GM12878 (cell line): ENCODE measurements at regions not wholly inside any gene's neighbourhood (a gene's known extent, or its start where the extent isn't known, plus 50 kb on each side); places are given as distances from the start of the nearest gene placed in this dataset.

ENCODE experiments used
- ATAC-seq: fragments of 200-7000 bp; cut with Tn5 transposase; 3 replicates; pipeline ENCODE4 v1.9.1; 2020; ENCODE audit warnings: mild to moderate bottlenecking, moderate library complexity
- BruUV-seq: library from RNA; stranded (reverse); fragments of 400-500 nt; replicated peaks from 2 replicates; lab custom pipeline; 2021; lab: Mats Ljungman, UMichigan
- CTCF ChIA-PET: fragments of 300-600 bp; sonication (Branson Sonifier 250); formaldehyde crosslinking; extraction: SDS; loops from one replicate; lab custom pipeline; 2021; ENCODE audit warnings: inconsistent platforms; lab: Yijun Ruan, JAX
- POLR2A ChIA-PET: fragments of 350-600 bp; formaldehyde crosslinking; extraction: SDS; loops from one replicate; lab custom pipeline; 2021; ENCODE audit warnings: inconsistent platforms; lab: Charles Lee
- RAD21 ChIA-PET: fragments of 300-600 bp; sonication (Branson Sonifier 250); formaldehyde crosslinking; loops from one replicate; lab custom pipeline; 2023; ENCODE audit warnings: antibody characterized with exemption; ENCODE audit not compliant: unreplicated experiment; lab: Charles Lee
- SMC1A ChIA-PET: fragments of 300-600 bp; sonication (Branson Sonifier 250); formaldehyde crosslinking; loops from one replicate; lab custom pipeline; 2023; ENCODE audit not compliant: unreplicated experiment, uncharacterized antibody; lab: Charles Lee
- DNase-seq: peaks from one replicate; pipeline ENCODE4 v3.0.0-alpha.2; 2011; ENCODE audit warnings: low read depth, low spot score
- FAIRE-seq: peaks from 3 replicates; lab custom pipeline; 2011; peaks lifted over from hg19 to GRCh38; lab: Jason Lieb, UNC
- H2AFZ ChIP-seq: 2 replicates; pipeline ENCODE4 v1.6.0; 2011; ENCODE audit warnings: low read depth, low read length, control low read depth; ENCODE audit not compliant: control insufficient read depth
- H3K27ac ChIP-seq: 2 replicates; pipeline ENCODE4 v1.5.1; 2011; ENCODE audit warnings: control low read depth; ENCODE audit not compliant: control insufficient read depth, insufficient read depth
- H3K27me3 ChIP-seq, 2 experiments: replicated peaks in 1 of 2; 2 replicates each; pipeline versions ENCODE4 v1.6.0 to v1.6.1; 2011; ENCODE audit warnings: low read length in 1 of 2; ENCODE audit not compliant: control insufficient read depth in 2 of 2, insufficient read depth in 2 of 2
- H3K36me3 ChIP-seq, 2 experiments: 2 replicates each; pipeline ENCODE4 v1.5.1; 2011; ENCODE audit warnings: low read length in 1 of 2; ENCODE audit not compliant: control insufficient read depth in 2 of 2, insufficient read depth in 2 of 2
- H3K4me1 ChIP-seq: 2 replicates; pipeline ENCODE4 v1.6.1; 2011; ENCODE audit warnings: mild to moderate bottlenecking, low read length, moderate library complexity, mixed read lengths; ENCODE audit not compliant: control insufficient read depth, insufficient read depth
- H3K4me2 ChIP-seq: 2 replicates; pipeline ENCODE4 v1.6.0; 2011; ENCODE audit warnings: control low read depth; ENCODE audit not compliant: control insufficient read depth, insufficient read depth
- H3K4me3 ChIP-seq: fragments of 200-600 bp; sonication (generic); 2 replicates; pipeline ENCODE4 v1.5.1; 2016
- H3K79me2 ChIP-seq: 2 replicates; pipeline ENCODE4 v1.6.0; 2011; ENCODE audit warnings: low read length; ENCODE audit not compliant: control insufficient read depth, insufficient read depth
- H3K9ac ChIP-seq: 2 replicates; pipeline ENCODE4 v1.8.0; 2011; ENCODE audit warnings: low read length, control low read depth, mixed read lengths; ENCODE audit not compliant: control insufficient read depth, insufficient read depth
- H3K9me3 ChIP-seq: replicated peaks from 3 replicates; pipeline ENCODE4 v1.5.1; 2011; ENCODE audit warnings: mild to moderate bottlenecking, low read length; ENCODE audit not compliant: control insufficient read depth, insufficient read depth
- H4K20me1 ChIP-seq: 2 replicates; pipeline ENCODE4 v1.6.0; 2011; ENCODE audit not compliant: control insufficient read depth, insufficient read depth
- ATF3 ChIP-seq: IDR thresholded peaks from 2 replicates; pipeline ENCODE4 v1.6.1; 2011; ENCODE audit warnings: low read depth, mild to moderate bottlenecking, low read length, moderate library complexity, borderline replicate concordance; ENCODE audit errors: extremely low read depth
- CBFB ChIP-seq: IDR thresholded peaks from 2 replicates; pipeline ENCODE4 v1.6.1; 2016; ENCODE audit warnings: antibody characterized with exemption, low read depth
- CREM ChIP-seq: IDR thresholded peaks from 2 replicates; pipeline ENCODE4 v1.6.1; 2014; ENCODE audit warnings: antibody characterized with exemption, low read depth
- EZH2 ChIP-seq: IDR thresholded peaks from 2 replicates; pipeline ENCODE4 v1.6.1; 2012; ENCODE audit warnings: low read depth, mild to moderate bottlenecking, control low read depth, inconsistent platforms, low read length, borderline replicate concordance; ENCODE audit not compliant: control insufficient read depth
- IKZF1 ChIP-seq: fragments of 450-650 bp; conservative IDR thresholded peaks from 2 replicates; pipeline ENCODE4 v1.6.1; 2017; ENCODE audit warnings: antibody characterized with exemption, mild to moderate bottlenecking
- NR2F1 ChIP-seq: fragments of 450-650 bp; conservative IDR thresholded peaks from 2 replicates; pipeline ENCODE4 v1.6.1; 2017; ENCODE audit warnings: mild to moderate bottlenecking
- PAX5 ChIP-seq: IDR thresholded peaks from 2 replicates; pipeline ENCODE4 v1.6.1; 2011; ENCODE audit warnings: low read depth, low read length, borderline replicate concordance
- PBX3 ChIP-seq: IDR thresholded peaks from 2 replicates; pipeline ENCODE4 v1.6.1; 2011; ENCODE audit warnings: mild to moderate bottlenecking, low read depth, low read length, moderate library complexity; ENCODE audit not compliant: insufficient replicate concordance
- YY1 ChIP-seq: IDR thresholded peaks from 2 replicates; pipeline ENCODE4 v1.6.1; 2011; ENCODE audit warnings: low read depth, mild to moderate bottlenecking, low read length
- ZBTB40 ChIP-seq: fragments of 450-650 bp; IDR thresholded peaks from 2 replicates; pipeline ENCODE4 v1.6.1; 2016; ENCODE audit warnings: mild to moderate bottlenecking, moderate library complexity, borderline replicate concordance
- ZNF274 ChIP-seq: IDR thresholded peaks from one replicate; pipeline ENCODE4 v1.8.0; 2011; ENCODE audit not compliant: insufficient read length, insufficient read depth
- WGBS: methylation state at CpG from one replicate; pipeline ENCODE4 v1.1.6; 2016; ENCODE audit warnings: low lambda C conversion rate; ENCODE audit not compliant: insufficient replicate concordance, insufficient coverage; ENCODE audit errors: missing lambda C conversion rate; 5-methylcytosine and 5-hydroxymethylcytosine counted together
- in situ Hi-C: fragments of 300-500 bp; cut with MboI; formaldehyde crosslinking; loops from 9 replicates; pipeline ENCODE4 v1.14.3; 2018; ENCODE audit warnings: mixed read lengths
- intact Hi-C: fragments of 100-400 bp; cut with micrococcal nuclease; formaldehyde crosslinking; loops from one replicate; pipeline ENCODE4 v1.14.2; 2022; ENCODE audit not compliant: unreplicated experiment

GRCh38 chr18:24841536-24841935, 381.1 kb downstream of the HRH4 start (continued):
- TF ChIP-seq YY1 = no peak
- TF ChIP-seq, all 136 proteins: peak for 0

- SMC1A ChIA-PET = no interaction called here
- intact Hi-C loops = no loop called here
- FAIRE-seq (no peak), DNase-seq (no peak), ATAC-seq (no peak)
- no TSS peak for BruUV-seq
- CTCF ChIA-PET = no interaction called here
- no peaks in the 10 kb centered on the region for H3K27me3 ChIP-seq
- H3K79me2 ChIP-seq = no peaks in the 10 kb centered on the region
- no peaks in the 10 kb centered on the region for H4K20me1 ChIP-seq
- H3K4me2 ChIP-seq = no peak overlapping the region
- H3K27ac ChIP-seq = no peak overlapping the region
- no peak for TF ChIP-seq CREM
- no peak for TF ChIP-seq PBX3
- no peak for TF ChIP-seq YY1
- TF ChIP-seq NR2F1 = no peak
- TF ChIP-seq ZBTB40 = no peak
- TF ChIP-seq IKZF1 = no peak
- TF ChIP-seq ATF3 = no peak
- TF ChIP-seq ZNF274 = no peak
- TF ChIP-seq PAX5 = no peak
- TF ChIP-seq CBFB = no peak
- TF ChIP-seq EZH2 = no peak
- TF ChIP-seq, all 136 proteins: peak for 0
- 33% methylated on average over 1 of the region's 1 CpG for WGBS
- in situ Hi-C loops = no loop called here
- Histone ChIP-seq H3K9me3 (no peaks in the 10 kb centered on the region), H3K36me3 (no peaks in the 10 kb centered on the region), H3K9ac (no peak overlapping the region), H3K4me1 (no peaks in the 10 kb centered on the region), H3K4me3 (no peak overlapping the region), H2AFZ (no peak overlapping the region)
- ChIA-PET RAD21 (no interaction called here), POLR2A (no interaction called here)
Observed at GRCh38 chr18:24843123-24843522, 382.7 kb downstream of the HRH4 start.
